Coronary artery (tissue), 2 donors: ENCODE measurements at regions not wholly inside any gene's neighbourhood (a gene's known extent, or its start where the extent isn't known, plus 50 kb on each side); places are given as distances from the start of the nearest gene placed in this dataset.

ENCODE experiments used
- DNase-seq: peaks from one replicate; pipeline ENCODE4 v3.0.0-alpha.2; 2017; ENCODE audit warnings: low spot score
- H3K27ac ChIP-seq, 2 donors: fragments of 200-600 bp; sonication (generic); one replicate each; pipeline ENCODE4 v1.5.1; 2016 to 2019
- H3K4me3 ChIP-seq: fragments of 200-600 bp; sonication (generic); 2 replicates; pipeline ENCODE4 v1.5.1; 2016; ENCODE audit warnings: mild to moderate bottlenecking, moderate library complexity
- CTCF ChIP-seq: fragments of 200-600 bp; sonication (generic); IDR thresholded peaks from one replicate; pipeline ENCODE4 v1.5.1; 2019; ENCODE audit warnings: antibody characterized with exemption

GRCh38 chr9:99713838-99714306 lies 107.8 kb upstream of the NR4A3 start:
- DNase-seq: no peak
- Histone ChIP-seq H3K27ac (no peak overlapping the region), H3K4me3 (no peak overlapping the region)
- TF ChIP-seq CTCF: no peak

- H3K27ac ChIP-seq: no peak overlapping the region
- H3K4me3 ChIP-seq: no peak overlapping the region
- TF ChIP-seq CTCF: no peak
- DNase-seq: no peak
These were observed 103.1 kb upstream of the NR4A3 start for GRCh38 chr9:99718631-99719030.

GRCh38 chr9:99720455-99721050 lies 101.1 kb upstream of the NR4A3 start:
- no peak for TF ChIP-seq CTCF
- no peak for DNase-seq
- Histone ChIP-seq H3K27ac (no peak overlapping the region), H3K4me3 (peak overlapping the region; percentile 53)

- DNase-seq: no peak
- no peak overlapping the region for H3K4me3 ChIP-seq
- TF ChIP-seq CTCF: no peak
- no peak overlapping the region for H3K27ac ChIP-seq
These were observed 99.8 kb upstream of the NR4A3 start for GRCh38 chr9:99721898-99722297.

GRCh38 chr9:99722877-99723276 lies 98.8 kb upstream of the NR4A3 start:
- Histone ChIP-seq H3K27ac (no peak overlapping the region), H3K4me3 (no peak overlapping the region)
- DNase-seq: no peak
- no peak for TF ChIP-seq CTCF

GRCh38 chr9:99724640-99725039 lies 97.0 kb upstream of the NR4A3 start:
- DNase-seq: no peak
- no peak for TF ChIP-seq CTCF
- H3K27ac ChIP-seq: no peak overlapping the region
- no peak overlapping the region for H3K4me3 ChIP-seq

- DNase-seq: no peak
- Histone ChIP-seq H3K4me3 (no peak overlapping the region), H3K27ac (no peak overlapping the region)
- TF ChIP-seq CTCF: no peak
These were observed 95.8 kb upstream of the NR4A3 start for GRCh38 chr9:99725852-99726251.
